ENCODE measurements at regions not wholly inside any gene's neighbourhood (a gene's known extent, or its start where the extent isn't known, plus 50 kb on each side); places are given as distances from the start of the nearest gene placed in this dataset.
"Not testable (repeated sequence)": the region's sequence is repeated elsewhere in the genome, so short reads cannot be mapped to it uniquely, and the experiment has no call there.

DNA sequence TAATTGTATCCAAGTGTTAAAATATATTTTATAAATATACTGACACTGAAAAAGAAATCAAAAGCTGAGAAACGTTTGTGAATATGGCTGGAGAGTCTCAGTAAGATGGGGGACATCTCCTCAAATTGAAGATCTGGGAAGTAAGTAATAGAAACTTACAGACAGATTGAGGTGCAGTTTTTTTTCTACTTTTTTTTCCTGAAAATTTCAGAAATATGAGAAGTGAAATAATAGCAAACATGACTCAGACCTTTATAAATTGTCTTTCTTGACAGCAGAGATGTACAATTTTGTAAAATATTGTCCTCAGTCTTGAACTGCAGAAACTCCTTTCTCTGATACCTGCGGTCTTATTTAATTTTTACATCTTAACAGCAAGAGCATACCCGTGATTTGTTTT, 347.1 kb downstream of the UTRN start:
- no peak overlapping the region for H3K4me3 ChIP-seq (ENCODE audit: low read length)
- no peak for DNase-seq (ENCODE audit: low read depth)
- TF ChIP-seq, protein P1, sequence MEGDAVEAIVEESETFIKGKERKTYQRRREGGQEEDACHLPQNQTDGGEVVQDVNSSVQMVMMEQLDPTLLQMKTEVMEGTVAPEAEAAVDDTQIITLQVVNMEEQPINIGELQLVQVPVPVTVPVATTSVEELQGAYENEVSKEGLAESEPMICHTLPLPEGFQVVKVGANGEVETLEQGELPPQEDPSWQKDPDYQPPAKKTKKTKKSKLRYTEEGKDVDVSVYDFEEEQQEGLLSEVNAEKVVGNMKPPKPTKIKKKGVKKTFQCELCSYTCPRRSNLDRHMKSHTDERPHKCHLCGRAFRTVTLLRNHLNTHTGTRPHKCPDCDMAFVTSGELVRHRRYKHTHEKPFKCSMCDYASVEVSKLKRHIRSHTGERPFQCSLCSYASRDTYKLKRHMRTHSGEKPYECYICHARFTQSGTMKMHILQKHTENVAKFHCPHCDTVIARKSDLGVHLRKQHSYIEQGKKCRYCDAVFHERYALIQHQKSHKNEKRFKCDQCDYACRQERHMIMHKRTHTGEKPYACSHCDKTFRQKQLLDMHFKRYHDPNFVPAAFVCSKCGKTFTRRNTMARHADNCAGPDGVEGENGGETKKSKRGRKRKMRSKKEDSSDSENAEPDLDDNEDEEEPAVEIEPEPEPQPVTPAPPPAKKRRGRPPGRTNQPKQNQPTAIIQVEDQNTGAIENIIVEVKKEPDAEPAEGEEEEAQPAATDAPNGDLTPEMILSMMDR (conservative IDR thresholded peaks at IDR 0.05; ENCODE audit: low read length) = no peak

DNA sequence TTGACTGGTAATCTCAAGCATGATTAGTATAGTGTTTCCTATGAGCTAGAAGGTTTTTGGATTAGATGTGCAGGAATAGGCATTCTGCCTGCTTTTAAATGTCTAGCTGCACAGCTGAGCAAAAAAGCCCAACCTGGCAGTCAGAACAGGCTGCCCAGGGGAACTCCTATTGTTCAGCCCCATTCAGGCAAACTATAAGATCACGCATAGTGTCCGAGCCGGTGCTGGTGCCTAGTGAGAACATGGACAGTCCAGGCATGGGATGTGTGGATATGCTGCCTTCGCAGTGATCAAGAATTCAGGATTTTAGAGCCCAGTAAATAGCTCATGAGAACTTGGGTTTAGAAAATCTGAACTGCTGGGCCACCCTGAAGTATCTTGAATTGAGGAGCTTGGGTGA, 348.8 kb downstream of the UTRN start:
- TF ChIP-seq, protein P1 (conservative IDR thresholded peaks at IDR 0.05; ENCODE audit: low read length) = no peak
- no peak overlapping the region for H3K4me3 ChIP-seq (ENCODE audit: low read length)
- no peak for DNase-seq (ENCODE audit: low read depth)

DNA sequence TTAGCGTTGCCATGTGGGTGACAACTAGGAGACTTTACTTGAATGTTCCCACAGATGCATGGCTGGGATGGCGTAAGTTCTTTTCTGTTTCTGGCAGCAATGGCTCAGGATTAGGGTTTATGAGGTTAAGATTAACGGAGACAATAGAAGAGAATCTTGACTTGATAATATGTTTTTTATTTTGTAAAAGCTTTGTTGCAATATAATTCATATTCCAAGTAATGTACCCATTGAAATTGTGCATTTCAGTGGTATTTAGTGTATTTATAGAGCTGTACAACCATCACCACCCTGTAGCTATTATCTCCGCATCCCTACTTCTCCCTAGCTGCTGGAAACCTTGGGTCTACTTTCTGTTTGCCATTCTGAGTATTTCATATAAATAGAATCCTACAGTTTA, 349.2 kb downstream of the UTRN start:
- TF ChIP-seq, protein P1 (conservative IDR thresholded peaks at IDR 0.05; ENCODE audit: low read length) = no peak
- DNase-seq (ENCODE audit: low read depth) = no peak
- H3K4me3 ChIP-seq (ENCODE audit: low read length) = no peak overlapping the region

DNA sequence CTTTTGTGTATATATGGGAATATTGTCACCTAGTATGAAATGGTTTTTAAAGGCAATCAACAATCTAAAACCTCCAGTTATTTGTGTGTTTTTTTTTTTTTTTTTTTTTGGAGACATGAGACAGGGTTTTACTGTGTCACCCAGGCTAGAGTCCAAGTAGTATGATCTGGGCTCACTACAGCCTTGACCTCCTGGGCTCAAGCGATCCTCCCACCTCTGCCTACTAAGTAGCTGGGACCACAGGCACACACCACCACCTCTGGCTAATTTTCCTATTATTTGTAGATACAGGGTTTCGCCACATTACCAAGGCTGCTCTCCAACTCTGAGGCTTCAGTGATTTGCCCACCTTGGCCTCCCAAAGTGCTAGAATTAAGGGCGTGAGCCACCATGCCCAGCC, 349.9 kb downstream of the UTRN start:
- no peak overlapping the region for H3K4me3 ChIP-seq (ENCODE audit: low read length)
- TF ChIP-seq, protein P1 (conservative IDR thresholded peaks at IDR 0.05; ENCODE audit: low read length) = no peak

DNA sequence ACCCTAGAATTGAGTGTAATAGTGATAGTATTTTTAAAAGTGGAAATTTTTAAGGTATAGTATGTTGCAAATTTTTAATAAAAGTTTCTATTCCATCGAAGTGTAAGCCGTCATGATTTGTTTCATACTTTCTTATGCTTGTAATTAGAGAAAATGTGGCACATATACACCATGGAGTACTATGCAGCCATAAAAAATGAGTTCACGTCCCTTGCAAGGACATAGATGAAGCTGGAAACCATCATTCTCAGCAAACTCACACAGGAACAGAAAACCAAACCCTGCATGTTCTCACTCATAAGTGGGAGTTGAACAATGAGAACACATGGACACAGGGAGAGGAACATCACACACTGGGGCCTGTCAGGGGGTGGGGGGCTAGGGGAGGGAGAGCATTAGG, 350.9 kb downstream of the UTRN start:
- not testable (repeated sequence) for H3K4me3 ChIP-seq (ENCODE audit: low read length); DNase-seq (ENCODE audit: low read depth)

More for the DNA sequence above, 349.9 kb downstream of the UTRN start:
- DNase-seq (ENCODE audit: low read depth) = no peak

DNA sequence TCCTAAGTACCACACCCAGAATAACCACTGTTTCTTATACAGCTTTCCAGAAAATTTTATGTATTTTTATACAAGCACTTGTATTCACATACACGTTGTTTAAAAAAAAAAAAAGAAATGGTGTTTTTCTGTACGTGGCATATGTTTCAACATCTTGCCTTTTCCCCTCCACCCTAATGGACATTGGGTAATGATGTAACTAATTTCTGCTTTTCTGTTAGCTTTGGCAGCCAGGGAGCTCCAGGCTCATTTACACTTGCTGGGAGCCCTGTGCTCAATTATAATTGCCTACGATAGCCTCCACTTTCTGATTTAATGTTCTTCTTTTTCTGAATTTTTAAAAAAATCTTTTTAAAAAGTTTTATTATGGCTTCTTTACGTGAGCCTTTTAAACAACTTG, 352.4 kb downstream of the UTRN start:
- H3K4me3 ChIP-seq (ENCODE audit: low read length) = no peak overlapping the region
- TF ChIP-seq, protein P1 (conservative IDR thresholded peaks at IDR 0.05; ENCODE audit: low read length) = no peak
- DNase-seq (ENCODE audit: low read depth) = no peak

DNA sequence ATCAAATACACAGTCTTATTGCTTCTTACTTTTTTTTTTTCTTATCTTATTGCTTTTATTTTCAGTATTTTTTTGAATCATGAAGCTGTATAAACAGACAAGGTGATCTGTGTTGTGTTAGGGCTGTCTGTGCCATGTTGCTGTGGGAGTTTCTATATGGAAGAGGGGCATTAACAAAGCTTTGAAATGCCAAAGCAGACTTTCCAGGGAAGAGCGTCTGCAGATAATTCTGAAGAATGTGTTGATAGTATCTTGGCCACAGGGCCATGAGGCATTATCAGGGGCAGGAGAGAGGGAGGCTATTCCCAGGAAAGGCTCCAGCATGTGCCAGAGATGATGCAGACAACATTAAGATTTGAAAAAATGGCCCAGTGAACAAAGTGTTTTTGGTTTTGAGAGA, 354.5 kb downstream of the UTRN start:
- no peak for DNase-seq (ENCODE audit: low read depth)
- H3K4me3 ChIP-seq (ENCODE audit: low read length) = no peak overlapping the region
- TF ChIP-seq, protein P1 (conservative IDR thresholded peaks at IDR 0.05; ENCODE audit: low read length) = no peak

DNA sequence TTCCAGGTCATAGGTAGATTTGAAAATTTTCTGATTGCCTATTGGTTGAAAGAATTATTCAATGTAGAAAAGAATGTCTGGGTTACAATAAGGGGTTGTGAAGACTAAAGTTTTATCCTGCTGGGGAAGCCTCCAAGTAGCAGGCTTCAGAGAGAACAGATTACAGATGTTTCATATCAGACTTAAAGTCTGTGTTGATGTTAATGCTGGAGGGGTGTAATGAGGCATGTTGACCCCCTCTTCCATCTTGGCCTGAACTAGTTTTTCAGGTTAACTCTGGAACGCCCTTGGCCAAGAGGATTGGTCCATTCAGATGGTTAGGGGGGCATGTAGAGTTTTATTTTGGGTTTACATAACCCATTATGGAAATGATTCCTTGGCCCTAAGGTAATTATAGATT, 356.2 kb downstream of the UTRN start:
- no peak overlapping the region for H3K4me3 ChIP-seq (ENCODE audit: low read length)
- DNase-seq (ENCODE audit: low read depth) = no peak
- TF ChIP-seq, protein P1 (conservative IDR thresholded peaks at IDR 0.05; ENCODE audit: low read length) = no peak

All from AG10803 (cell line).